HG03442 (cell line): ENCODE measurements at regions not wholly inside any gene's neighbourhood (a gene's known extent, or its start where the extent isn't known, plus 50 kb on each side); places are given as distances from the start of the nearest gene placed in this dataset.

Source experiments
- ATAC-seq: cut with Tn5 transposase; IDR thresholded peaks from one replicate; pipeline ENCODE4 v1.9.1; 2021; ENCODE audit warnings: mild to moderate bottlenecking, moderate library complexity; ENCODE audit not compliant: unreplicated experiment

DNA sequence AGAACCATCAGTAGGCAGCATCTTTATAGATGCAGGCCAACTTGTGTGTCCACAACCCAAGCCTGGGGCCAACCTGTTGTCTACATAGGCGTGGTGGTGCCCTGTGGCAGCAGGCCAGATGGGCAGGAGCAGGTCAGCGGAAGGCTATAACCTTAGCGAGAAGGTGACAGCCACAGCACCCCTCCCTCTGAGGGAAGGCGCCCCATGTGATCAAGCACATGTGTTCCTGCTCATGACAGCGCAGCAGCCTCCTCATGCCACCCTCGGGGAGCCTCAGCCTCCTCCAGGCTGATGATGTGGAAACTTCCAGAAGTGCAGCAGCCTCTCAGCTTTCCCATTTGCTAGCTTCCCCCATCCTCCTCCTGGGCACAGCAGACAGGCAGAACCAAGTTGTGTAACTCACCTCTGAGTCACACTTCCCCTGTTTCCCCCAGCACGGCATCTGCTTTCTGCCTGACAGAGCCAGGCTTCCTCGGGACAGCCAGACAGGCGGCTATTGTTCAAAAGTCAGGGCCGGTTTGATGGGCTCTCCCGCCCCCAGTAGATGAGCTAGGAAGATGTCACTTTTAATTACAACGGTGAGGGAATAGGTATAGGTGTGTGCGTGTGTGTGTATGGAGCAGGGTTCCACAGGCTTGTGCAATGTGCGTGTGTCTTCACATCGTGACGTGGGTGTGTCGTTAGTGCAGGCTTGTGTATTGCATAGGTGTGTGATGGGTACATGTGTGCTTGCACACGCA lies 312.0 kb upstream of the ZMIZ1 start:
- ATAC-seq: no peak

DNA sequence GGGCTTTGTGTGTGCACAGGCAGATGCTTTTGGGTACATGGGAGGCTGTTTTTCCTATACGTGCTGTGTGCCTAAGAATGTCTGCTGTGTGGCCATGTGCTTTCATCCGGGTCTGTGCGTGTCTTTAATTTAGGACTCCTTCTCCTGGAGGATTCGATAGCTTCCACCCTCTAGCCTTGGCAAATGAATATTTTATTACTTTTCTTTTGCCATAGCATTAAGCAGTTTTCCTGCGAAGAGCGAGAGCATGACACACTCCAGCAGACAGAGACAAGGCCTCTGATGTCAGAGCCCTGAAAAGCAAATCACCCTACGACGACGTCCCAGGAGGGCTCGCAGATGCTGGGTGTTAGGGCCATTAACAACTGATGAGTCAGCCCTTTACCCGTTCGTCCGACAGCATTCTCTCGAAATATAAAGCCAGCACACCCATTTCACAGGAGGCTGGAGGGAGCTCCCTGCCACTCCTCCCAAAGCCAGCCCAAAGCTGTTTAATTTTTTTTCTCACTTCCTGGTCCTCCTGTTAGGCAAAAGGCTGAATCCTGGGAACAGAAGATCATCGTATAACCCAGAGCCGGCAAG lies 311.3 kb upstream of the ZMIZ1 start:
- no peak for ATAC-seq

DNA sequence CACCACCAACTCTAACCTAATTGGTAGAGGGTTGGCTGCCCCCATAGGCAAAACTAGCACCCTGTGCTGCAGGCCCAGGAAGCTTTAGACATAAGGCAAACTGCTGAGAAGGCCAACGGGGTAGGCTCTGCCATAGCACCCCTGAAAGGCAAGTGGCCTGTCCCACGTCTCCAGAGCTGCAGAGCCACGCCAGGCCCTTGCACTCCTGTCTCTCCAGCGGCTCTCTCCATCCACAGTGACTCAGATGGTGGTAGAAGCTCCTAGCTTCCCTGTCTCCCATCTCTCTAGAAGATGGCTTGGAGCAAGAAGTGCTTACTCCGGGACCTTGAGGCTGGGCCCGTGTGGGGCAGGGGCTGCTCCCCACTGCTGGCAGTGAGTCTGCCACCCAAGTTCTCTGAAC lies 310.6 kb upstream of the ZMIZ1 start:
- ATAC-seq: no peak

- no peak for ATAC-seq
Measured at GRCh38 chr10:78759456-78760120, 309.2 kb upstream of the ZMIZ1 start.

- no peak for ATAC-seq
Measured at GRCh38 chr10:78760463-78761310, 308.1 kb upstream of the ZMIZ1 start.

- no peak for ATAC-seq
Measured at GRCh38 chr10:78761311-78761781, 307.4 kb upstream of the ZMIZ1 start.

DNA sequence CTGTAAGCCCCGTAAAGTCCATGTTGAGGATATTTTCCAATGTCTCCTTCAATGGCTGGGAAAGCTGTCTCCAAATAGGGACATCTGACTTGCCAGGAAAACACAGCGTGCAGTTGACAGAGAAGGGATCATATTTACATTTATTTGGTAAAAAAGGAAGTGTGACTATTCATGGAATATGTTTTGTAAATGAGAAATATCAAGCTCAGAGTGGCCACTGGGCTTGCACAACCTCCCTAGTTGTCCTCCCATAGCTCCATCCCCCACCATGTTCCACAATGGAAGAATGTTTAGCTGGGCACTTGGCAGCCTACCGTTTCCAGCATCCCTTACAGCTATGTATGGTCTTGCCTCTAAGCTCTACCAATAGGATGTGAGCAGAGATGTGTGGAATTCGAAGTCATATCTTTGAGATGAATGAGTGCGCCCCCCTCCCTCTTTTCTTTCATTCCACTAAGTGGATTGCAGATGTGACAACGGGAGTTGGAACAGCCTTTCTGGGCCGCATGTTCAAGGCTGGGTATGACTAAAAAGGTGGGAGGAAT lies 306.6 kb upstream of the ZMIZ1 start:
- ATAC-seq: no peak

DNA sequence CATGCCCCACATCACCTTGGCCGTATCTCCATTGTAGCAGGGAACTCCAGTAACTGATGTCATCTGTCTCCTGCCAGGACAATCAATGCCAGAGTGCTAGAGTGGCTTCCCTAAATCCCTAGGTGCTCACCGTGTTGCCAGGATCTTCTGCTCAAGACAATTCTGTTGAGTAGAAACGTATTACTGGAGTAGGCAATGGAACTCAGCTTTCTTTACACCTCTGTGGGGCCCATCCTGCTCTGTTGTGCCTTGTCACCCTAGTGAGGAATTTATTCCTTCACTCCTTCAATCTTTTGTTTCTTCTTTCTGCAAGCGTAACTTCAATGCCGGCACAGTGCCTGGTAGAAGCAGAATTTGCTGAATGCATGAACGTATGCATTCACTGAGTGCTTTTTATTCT lies 305.5 kb upstream of the ZMIZ1 start:
- ATAC-seq: no peak

- peak; percentile 79 for ATAC-seq
Measured at GRCh38 chr10:78763651-78764395, 304.9 kb upstream of the ZMIZ1 start.

GRCh38 chr10:78764436-78764835 lies 304.3 kb upstream of the ZMIZ1 start:
- no peak for ATAC-seq

DNA sequence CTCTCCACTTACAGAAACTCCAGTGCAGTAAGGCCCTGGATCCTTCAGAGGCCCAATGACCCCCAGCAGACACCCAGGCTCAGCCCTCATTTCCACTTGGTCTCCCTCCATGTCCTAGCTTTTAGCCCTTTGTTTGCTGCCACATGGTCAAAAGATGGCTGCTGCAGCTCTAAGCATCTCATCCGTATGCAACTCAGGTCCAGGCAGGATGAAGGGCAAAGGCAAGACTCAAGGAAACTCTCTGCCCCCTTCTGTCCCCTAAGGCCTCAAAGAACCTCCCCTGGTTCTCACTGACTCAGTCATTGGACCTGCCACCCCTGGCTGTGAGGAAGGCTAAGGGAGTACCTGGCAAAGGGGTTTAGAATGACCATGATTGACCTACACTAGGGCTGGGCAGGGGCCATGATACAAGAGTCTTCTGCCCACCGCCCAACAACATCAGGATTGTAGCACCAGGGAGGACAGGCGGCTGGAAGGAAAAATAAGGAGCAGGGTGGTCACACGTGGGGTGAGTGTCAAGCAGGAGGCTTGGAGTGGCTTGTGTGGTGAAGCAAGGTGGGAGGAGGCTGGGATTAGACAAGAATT lies 303.8 kb upstream of the ZMIZ1 start:
- ATAC-seq: no peak

DNA sequence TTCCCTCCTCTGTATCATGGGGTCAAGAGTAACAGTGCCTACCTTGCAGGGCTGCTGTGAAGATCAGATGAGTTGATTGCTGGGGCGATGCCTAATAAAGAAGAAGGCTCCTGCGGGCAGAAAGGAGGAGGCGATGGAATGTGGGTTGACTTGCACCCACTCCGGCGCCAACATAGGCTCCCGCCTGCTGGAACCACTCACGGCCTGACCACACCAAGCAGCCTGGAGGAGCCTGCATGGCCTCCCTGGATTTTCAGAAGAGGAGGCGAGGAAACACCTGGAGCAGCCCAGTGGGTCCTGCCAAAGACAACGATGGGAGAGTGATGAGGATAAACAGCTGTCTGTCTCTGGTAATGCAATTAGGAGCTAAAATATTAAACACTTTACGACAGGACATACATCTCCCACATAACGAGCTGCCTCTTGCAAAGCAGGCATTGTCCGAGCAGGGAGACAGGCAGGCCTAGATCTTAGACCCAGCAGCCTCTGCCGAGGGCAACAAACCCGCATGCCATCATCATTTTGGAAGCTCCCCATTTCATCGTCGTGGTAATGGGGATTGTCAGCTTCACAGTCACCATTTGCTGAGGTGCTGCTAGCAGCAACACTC lies 302.9 kb upstream of the ZMIZ1 start:
- no peak for ATAC-seq

DNA sequence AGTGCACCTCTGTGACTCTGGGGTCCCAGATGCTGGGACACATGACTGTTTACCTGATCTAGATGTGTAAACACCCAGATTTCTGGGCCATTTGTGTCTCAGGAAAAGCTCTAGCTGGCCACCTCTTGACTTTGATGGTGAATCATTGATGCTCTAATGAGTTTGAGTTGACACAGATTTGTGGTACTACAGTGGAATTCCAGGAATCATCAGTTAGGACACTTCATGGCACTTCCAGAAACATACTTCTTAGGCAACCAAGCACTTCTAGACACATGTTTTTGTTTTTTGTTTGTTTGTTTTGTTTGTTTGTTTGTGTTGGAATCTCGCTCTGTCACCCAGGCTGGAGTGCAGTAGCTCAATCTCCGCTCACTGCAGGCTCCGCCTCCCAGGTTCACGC lies 302.2 kb upstream of the ZMIZ1 start:
- no peak for ATAC-seq

GRCh38 chr10:78768041-78768835 lies 300.5 kb upstream of the ZMIZ1 start:
- no peak for ATAC-seq

- ATAC-seq: no peak
Measured at GRCh38 chr10:78768876-78769275, 299.9 kb upstream of the ZMIZ1 start.

DNA sequence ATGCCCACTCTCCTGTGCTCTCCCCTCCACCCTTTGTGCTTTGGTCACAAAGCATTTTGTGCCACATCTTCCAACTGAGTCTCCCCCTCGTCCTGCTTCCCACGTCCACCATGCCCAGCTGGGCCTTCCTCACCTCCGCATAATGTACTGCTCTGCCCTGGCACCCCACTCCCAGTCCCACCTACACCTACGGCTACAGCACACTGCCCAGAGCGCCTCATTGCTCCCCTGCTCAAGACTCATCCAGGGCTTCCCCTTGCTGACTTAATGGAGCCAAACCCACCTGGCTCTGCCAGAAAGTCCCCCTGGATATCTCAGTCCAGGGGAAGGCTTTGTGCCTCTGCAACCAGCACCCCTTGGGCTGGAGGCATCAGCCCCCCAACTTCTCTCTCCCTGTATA lies 299.2 kb upstream of the ZMIZ1 start:
- no peak for ATAC-seq

GRCh38 chr10:78770167-78771090 lies 298.3 kb upstream of the ZMIZ1 start:
- no peak for ATAC-seq

- no peak for ATAC-seq
Measured at GRCh38 chr10:78771260-78771659, 297.5 kb upstream of the ZMIZ1 start.
